ENCODE measurements at regions not wholly inside any gene's neighbourhood (a gene's known extent, or its start where the extent isn't known, plus 50 kb on each side); places are given as distances from the start of the nearest gene placed in this dataset.

DNA sequence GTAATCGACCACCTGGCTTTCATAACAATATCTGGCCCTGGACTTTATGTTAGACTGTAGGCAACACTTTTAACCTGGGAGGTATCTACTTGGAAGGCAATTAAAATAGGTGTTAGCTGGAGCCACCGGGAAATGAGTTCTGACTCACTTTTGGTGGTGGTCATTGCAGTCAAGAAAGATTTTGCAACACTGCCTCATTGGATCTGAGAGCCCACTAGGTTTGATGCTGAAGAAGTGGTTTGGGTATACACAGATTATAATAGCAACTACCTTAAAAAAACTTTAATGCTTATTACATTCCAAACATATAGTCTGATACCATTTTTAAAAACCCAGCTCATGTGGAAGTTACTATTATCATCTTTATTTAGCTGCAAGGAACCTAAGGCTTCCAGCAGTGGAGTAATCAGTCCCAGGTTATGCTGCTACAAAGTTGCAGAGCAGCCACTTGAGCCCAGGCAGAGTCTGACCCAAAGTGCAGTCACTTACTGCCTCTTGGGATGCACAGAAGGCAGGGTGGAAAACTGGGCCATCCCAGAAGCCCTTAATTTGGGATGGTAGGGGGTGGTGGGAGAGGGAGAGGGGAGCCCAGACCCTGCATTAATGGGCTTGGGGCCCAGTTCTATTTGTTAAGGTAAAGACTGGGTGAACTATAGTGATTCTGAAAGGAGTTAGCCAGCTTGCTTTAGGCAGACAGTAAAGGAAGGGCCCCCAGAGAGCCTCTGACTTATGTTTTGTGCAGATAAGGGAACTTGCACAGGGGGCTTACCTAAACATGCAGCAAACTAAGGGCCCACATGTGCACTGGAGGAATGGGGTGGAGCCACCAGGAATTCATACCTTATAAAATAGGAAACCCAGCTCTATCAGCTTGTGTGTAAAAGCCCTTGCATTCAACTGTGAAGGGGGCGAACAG, 149.4 kb downstream of the SNX19 start:
- Histone ChIP-seq H3K27me3 (ENCODE audit: insufficient read depth, poor library complexity, severe bottlenecking) (no peaks in the 10 kb centered on the region), H3K27ac (replicated peaks) (no peak overlapping the region), H3K4me3 (replicated peaks; ENCODE audit: insufficient read depth, low read length) (no peak overlapping the region)
- TF ChIP-seq, protein P1, sequence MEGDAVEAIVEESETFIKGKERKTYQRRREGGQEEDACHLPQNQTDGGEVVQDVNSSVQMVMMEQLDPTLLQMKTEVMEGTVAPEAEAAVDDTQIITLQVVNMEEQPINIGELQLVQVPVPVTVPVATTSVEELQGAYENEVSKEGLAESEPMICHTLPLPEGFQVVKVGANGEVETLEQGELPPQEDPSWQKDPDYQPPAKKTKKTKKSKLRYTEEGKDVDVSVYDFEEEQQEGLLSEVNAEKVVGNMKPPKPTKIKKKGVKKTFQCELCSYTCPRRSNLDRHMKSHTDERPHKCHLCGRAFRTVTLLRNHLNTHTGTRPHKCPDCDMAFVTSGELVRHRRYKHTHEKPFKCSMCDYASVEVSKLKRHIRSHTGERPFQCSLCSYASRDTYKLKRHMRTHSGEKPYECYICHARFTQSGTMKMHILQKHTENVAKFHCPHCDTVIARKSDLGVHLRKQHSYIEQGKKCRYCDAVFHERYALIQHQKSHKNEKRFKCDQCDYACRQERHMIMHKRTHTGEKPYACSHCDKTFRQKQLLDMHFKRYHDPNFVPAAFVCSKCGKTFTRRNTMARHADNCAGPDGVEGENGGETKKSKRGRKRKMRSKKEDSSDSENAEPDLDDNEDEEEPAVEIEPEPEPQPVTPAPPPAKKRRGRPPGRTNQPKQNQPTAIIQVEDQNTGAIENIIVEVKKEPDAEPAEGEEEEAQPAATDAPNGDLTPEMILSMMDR (IDR thresholded peaks at IDR 0.05; ENCODE audit: insufficient read depth, low read length), result no peak
- TF ChIP-seq GABPA (IDR thresholded peaks at IDR 0.05; ENCODE audit: low read depth), result no peak
- no peak for TF ChIP-seq POLR2AphosphoS5 (IDR thresholded peaks at IDR 0.05; ENCODE audit: low read depth)
- no peak for DNase-seq (ENCODE audit: low read depth in 1 of 2, low spot score in 1 of 2)

DNA sequence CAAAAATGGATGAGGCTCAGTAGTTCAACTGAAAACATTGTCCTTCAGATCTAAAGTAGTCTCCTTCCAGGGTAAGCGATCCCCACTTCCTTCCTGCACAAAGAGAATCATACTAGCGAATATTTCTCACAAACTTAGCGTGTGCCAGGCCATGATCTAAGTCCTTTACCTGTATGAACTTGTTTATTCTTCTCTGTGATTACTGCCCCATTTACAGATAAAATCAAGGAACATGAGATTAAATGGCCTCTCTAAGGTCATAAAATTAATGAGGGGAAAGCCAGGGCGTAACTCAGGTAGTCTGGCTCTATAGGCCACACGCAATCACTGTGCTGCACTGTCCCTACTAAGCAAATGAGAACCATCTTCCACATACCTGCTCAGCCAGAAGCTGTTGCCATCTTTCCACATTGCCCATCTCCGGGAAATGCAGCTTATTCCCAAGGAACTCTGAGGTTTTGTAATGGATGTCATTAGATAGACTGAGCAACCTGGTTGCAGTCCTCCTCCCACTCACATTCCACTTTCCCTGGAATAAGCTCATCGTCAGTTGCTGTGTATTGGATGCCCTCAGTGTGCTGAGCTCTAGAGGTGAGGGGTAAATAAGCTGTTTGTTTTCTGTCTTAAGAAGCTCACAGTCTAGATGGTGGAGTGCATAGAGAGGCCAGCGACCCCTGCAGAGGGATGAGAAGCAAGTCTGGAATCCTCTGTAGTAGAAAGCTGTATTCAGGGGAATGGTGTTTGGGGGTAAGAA, 146.3 kb downstream of the SNX19 start:
- Histone ChIP-seq H3K27ac (replicated peaks) (no peak overlapping the region), H3K27me3 (ENCODE audit: insufficient read depth, poor library complexity, severe bottlenecking) (no peaks in the 10 kb centered on the region), H3K4me3 (replicated peaks; ENCODE audit: insufficient read depth, low read length) (no peak overlapping the region)
- TF ChIP-seq, protein P1 (IDR thresholded peaks at IDR 0.05; ENCODE audit: insufficient read depth, low read length), result no peak
- TF ChIP-seq SPI1 (IDR thresholded peaks at IDR 0.05; ENCODE audit: borderline replicate concordance, low read depth) (no peak), GABPA (IDR thresholded peaks at IDR 0.05; ENCODE audit: low read depth) (no peak), POLR2AphosphoS5 (IDR thresholded peaks at IDR 0.05; ENCODE audit: low read depth) (no peak)
- TF ChIP-seq, protein P2, sequence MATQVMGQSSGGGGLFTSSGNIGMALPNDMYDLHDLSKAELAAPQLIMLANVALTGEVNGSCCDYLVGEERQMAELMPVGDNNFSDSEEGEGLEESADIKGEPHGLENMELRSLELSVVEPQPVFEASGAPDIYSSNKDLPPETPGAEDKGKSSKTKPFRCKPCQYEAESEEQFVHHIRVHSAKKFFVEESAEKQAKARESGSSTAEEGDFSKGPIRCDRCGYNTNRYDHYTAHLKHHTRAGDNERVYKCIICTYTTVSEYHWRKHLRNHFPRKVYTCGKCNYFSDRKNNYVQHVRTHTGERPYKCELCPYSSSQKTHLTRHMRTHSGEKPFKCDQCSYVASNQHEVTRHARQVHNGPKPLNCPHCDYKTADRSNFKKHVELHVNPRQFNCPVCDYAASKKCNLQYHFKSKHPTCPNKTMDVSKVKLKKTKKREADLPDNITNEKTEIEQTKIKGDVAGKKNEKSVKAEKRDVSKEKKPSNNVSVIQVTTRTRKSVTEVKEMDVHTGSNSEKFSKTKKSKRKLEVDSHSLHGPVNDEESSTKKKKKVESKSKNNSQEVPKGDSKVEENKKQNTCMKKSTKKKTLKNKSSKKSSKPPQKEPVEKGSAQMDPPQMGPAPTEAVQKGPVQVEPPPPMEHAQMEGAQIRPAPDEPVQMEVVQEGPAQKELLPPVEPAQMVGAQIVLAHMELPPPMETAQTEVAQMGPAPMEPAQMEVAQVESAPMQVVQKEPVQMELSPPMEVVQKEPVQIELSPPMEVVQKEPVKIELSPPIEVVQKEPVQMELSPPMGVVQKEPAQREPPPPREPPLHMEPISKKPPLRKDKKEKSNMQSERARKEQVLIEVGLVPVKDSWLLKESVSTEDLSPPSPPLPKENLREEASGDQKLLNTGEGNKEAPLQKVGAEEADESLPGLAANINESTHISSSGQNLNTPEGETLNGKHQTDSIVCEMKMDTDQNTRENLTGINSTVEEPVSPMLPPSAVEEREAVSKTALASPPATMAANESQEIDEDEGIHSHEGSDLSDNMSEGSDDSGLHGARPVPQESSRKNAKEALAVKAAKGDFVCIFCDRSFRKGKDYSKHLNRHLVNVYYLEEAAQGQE (IDR thresholded peaks at IDR 0.05; ENCODE audit: insufficient replicate concordance, low read depth), result no peak
- DNase-seq (ENCODE audit: low read depth in 1 of 2, low spot score in 1 of 2), result no peak

DNA sequence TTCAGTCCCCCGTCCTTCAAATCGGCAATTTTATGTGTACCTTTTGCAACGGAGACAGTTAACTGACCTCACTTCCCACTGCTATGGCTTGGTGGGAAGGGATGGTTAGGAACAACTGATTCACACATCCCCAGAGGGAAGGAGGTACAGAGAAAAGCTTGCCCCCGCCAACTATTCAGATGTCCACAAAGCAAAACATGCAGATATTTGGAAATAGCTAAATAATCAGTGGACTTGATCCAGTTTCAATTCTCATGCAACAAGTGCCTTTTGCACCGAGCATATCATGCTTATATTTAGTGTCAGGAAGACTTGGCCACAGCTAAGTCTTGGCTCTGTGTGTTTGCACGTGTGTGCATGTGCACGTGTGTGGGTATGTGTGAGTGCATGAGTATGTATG, 144.6 kb downstream of the SNX19 start:
- Histone ChIP-seq H3K27me3 (ENCODE audit: insufficient read depth, poor library complexity, severe bottlenecking) (no peaks in the 10 kb centered on the region), H3K4me3 (replicated peaks; ENCODE audit: insufficient read depth, low read length) (no peak overlapping the region), H3K27ac (replicated peaks) (no peak overlapping the region)
- TF ChIP-seq, protein P1 (IDR thresholded peaks at IDR 0.05; ENCODE audit: insufficient read depth, low read length), result no peak
- DNase-seq (ENCODE audit: low read depth in 1 of 2, low spot score in 1 of 2), result no peak

DNA sequence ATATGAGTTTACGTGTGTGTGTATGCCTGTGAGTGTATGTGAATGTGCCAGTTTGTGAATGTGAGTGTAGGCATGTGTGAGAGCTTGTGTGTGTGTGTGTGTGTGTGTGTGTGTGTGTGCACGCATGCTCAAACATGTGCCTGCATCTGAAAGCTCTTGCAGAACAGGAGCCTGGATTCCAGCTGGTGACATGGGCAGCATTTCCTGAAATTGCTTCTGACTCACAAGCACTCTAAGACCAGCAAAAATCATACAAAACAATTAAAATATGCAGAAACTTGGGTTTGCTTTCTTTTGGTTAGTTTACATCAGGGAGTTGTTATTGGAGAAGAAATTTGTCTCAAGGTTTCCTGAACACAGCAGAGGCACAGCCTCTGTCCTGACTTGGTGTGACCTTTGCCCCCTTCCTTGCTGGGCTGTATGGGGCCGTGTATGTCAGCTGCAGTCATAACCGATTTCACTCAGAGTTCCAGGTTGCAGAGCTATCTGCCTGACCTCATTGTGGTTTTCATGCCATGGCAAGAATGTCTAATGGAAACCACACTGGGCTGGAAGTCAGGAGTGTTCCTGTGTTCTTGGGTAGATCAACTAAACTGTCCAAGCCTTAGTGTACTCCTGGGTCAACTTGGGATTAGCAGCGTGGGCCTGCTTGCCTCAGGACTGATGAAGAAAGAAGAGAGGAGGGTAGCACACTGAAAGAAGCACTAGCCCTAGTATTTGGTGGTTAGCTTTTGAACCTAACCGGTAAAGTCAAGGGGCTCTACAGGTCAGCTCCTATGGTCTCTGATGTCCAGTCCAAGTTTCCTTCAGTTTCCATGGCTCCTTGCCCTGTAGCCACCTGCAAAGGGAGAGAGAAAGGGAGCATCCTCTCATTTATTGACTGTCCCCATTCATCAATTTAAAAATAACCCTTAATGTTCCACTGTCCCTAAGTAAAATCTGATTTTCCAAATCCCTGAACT, 143.7 kb downstream of the SNX19 start:
- DNase-seq (ENCODE audit: low read depth in 1 of 2, low spot score in 1 of 2), result no peak
- Histone ChIP-seq H3K4me3 (replicated peaks; ENCODE audit: insufficient read depth, low read length) (no peak overlapping the region), H3K27me3 (ENCODE audit: insufficient read depth, poor library complexity, severe bottlenecking) (no peaks in the 10 kb centered on the region), H3K27ac (replicated peaks) (no peak overlapping the region)
- TF ChIP-seq SPI1 (IDR thresholded peaks at IDR 0.05; ENCODE audit: borderline replicate concordance, low read depth) (no peak), GABPA (IDR thresholded peaks at IDR 0.05; ENCODE audit: low read depth) (no peak), POLR2AphosphoS5 (IDR thresholded peaks at IDR 0.05; ENCODE audit: low read depth) (no peak)
- TF ChIP-seq, protein P1 (IDR thresholded peaks at IDR 0.05; ENCODE audit: insufficient read depth, low read length), result no peak
- TF ChIP-seq, protein P2 (IDR thresholded peaks at IDR 0.05; ENCODE audit: insufficient replicate concordance, low read depth), result no peak
